ENCODE measurements at regions not wholly inside any gene's neighbourhood (a gene's known extent, or its start where the extent isn't known, plus 50 kb on each side); places are given as distances from the start of the nearest gene placed in this dataset.

- Histone ChIP-seq H3K27me3 (no peaks in the 10 kb centered on the region), H3K4me3 (no peak overlapping the region), H3K9me3 (no peaks in the 10 kb centered on the region), H3K36me3 (no peaks in the 10 kb centered on the region), H3K27ac (no peak overlapping the region), H3K4me1 (no peaks in the 10 kb centered on the region)
- intact Hi-C loops (cut with DNase I; ENCODE audit: low total_unique reads) = no loop called here
- in situ Hi-C loops (cut with MboI; ENCODE audit: low sequenced_read_pairs in 4 of 4) = no loop called here
- ATAC-seq = no peak
- no peak for DNase-seq
- TF ChIP-seq POLR2A (IDR thresholded peaks at IDR 0.05) = no peak
These were observed 1332.4 kb upstream of the ADGRL2 start for GRCh38 chr1:80468356-80468755.

DNA sequence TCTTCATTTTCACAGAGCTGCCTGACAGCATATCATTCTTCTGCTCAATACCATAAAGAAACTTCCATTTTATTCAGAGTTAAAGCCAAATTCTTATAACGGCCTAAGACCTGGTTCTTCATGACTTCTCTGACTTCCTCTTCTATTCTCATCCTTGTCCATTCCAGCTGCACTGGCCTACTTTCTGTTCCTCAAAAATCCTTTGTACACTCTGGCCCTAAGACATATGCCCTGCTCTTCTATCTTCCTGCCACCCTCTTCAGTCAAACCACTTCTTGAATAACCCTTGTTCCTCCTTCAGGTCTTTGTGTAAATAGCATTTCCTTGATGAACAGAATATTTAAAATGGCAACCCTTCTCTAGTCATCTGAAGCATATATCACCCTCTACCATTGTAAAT, 1338.7 kb upstream of the ADGRL2 start:
- intact Hi-C loops (cut with DNase I; ENCODE audit: low total_unique reads) = no loop called here
- Histone ChIP-seq H3K27ac (no peak overlapping the region), H3K4me3 (no peak overlapping the region), H3K9me3 (no peaks in the 10 kb centered on the region), H3K4me1 (no peaks in the 10 kb centered on the region), H3K27me3 (no peaks in the 10 kb centered on the region), H3K36me3 (no peaks in the 10 kb centered on the region)
- TF ChIP-seq POLR2A (IDR thresholded peaks at IDR 0.05) = no peak
- TF ChIP-seq, protein P1, sequence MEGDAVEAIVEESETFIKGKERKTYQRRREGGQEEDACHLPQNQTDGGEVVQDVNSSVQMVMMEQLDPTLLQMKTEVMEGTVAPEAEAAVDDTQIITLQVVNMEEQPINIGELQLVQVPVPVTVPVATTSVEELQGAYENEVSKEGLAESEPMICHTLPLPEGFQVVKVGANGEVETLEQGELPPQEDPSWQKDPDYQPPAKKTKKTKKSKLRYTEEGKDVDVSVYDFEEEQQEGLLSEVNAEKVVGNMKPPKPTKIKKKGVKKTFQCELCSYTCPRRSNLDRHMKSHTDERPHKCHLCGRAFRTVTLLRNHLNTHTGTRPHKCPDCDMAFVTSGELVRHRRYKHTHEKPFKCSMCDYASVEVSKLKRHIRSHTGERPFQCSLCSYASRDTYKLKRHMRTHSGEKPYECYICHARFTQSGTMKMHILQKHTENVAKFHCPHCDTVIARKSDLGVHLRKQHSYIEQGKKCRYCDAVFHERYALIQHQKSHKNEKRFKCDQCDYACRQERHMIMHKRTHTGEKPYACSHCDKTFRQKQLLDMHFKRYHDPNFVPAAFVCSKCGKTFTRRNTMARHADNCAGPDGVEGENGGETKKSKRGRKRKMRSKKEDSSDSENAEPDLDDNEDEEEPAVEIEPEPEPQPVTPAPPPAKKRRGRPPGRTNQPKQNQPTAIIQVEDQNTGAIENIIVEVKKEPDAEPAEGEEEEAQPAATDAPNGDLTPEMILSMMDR (IDR thresholded peaks at IDR 0.05 in 4 of 5, conservative IDR thresholded peaks at IDR 0.05 in 1 of 5) = no peak
- ATAC-seq = no peak
- in situ Hi-C loops (cut with MboI; ENCODE audit: low sequenced_read_pairs in 4 of 4) = no loop called here
- DNase-seq = no peak

DNA sequence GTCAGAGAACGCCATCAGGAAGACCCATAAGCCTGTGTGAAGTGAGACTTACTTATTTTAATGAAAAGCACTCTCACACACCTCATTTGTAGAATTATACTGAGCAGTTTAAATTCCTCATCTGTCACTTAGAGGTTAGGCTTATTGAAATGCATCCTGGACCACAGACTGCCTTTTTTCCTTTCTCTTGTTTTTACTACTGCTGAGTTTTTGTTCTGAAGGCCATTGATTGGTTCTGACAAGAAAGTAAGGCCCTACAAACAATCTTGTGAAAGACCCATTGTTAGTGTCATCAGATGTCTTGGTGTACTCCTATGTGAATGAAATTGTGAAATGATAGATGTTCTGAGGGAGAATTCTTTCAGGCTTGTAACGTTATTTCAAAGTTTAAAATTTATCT, 1343.3 kb upstream of the ADGRL2 start:
- H3K27ac ChIP-seq = no peak overlapping the region
- no peaks in the 10 kb centered on the region for H3K4me1 ChIP-seq
- ATAC-seq (no peak), DNase-seq (no peak)
- in situ Hi-C loops (cut with MboI; ENCODE audit: low sequenced_read_pairs in 4 of 4) = no loop called here
- H3K4me3 ChIP-seq = no peak overlapping the region
- TF ChIP-seq, protein P1 (IDR thresholded peaks at IDR 0.05 in 4 of 5, conservative IDR thresholded peaks at IDR 0.05 in 1 of 5) = no peak
- TF ChIP-seq POLR2A (IDR thresholded peaks at IDR 0.05) = no peak
- no peaks in the 10 kb centered on the region for H3K27me3 ChIP-seq
- intact Hi-C loops (cut with DNase I; ENCODE audit: low total_unique reads) = no loop called here
- H3K9me3 ChIP-seq = no peaks in the 10 kb centered on the region
- no peaks in the 10 kb centered on the region for H3K36me3 ChIP-seq

GRCh38 chr1:80453775-80454174, 1347.0 kb upstream of the ADGRL2 start:
- TF ChIP-seq, protein P1 (IDR thresholded peaks at IDR 0.05 in 4 of 5, conservative IDR thresholded peaks at IDR 0.05 in 1 of 5) = no peak
- TF ChIP-seq POLR2A (IDR thresholded peaks at IDR 0.05) = no peak
- H3K27me3 ChIP-seq = no peaks in the 10 kb centered on the region
- in situ Hi-C loops (cut with MboI; ENCODE audit: low sequenced_read_pairs in 4 of 4) = no loop called here
- no peaks in the 10 kb centered on the region for H3K36me3 ChIP-seq
- intact Hi-C loops (cut with DNase I; ENCODE audit: low total_unique reads) = no loop called here
- no peaks in the 10 kb centered on the region for H3K9me3 ChIP-seq
- DNase-seq (no peak), ATAC-seq (no peak)
- no peak overlapping the region for H3K4me3 ChIP-seq
- H3K4me1 ChIP-seq = no peaks in the 10 kb centered on the region
- no peak overlapping the region for H3K27ac ChIP-seq

DNA sequence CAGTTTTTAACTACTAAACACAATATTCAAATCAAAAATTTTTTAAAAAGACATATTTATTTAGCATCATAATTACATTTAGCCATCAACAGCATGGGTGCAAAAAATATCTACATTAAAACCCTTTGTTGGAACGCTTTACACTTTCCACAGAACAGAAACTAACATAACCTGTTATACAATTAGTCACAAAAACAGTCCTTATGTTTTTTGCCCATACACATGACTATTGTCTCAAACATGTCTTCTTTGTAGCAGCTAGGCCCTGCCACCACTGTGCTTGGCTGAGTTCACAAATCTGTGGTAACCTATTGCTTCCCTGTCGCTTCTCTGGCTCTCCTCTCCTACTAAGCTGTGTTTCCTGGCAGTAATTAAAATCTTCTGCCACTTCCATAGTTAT, 1350.0 kb upstream of the ADGRL2 start:
- ATAC-seq = no peak
- intact Hi-C loops (cut with DNase I; ENCODE audit: low total_unique reads) = no loop called here

DNA sequence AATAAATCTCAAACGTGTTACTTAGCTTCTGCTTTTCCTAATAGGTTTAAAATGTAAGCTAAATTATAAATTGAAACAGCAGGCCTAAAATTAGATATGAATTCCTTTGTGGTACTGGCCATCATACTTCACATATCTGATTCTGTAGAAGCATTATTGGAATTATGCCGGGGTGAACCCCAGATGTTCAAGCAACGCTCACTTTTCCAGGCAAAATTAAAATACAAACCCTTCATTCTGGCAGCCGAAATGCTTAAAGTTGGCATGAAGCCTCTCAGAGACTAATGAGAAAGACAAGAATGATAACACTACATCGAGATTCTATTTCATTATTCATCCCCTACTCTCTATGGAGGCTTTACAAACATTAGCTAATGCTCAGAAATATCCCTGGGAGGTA, 1352.7 kb upstream of the ADGRL2 start:
- ATAC-seq = no peak
- Histone ChIP-seq H3K27me3 (no peaks in the 10 kb centered on the region), H3K4me1 (no peaks in the 10 kb centered on the region), H3K36me3 (no peaks in the 10 kb centered on the region), H3K9me3 (no peaks in the 10 kb centered on the region), H3K27ac (no peak overlapping the region), H3K4me3 (no peak overlapping the region)
- TF ChIP-seq, protein P1 (IDR thresholded peaks at IDR 0.05 in 4 of 5, conservative IDR thresholded peaks at IDR 0.05 in 1 of 5) = no peak
- TF ChIP-seq POLR2A (IDR thresholded peaks at IDR 0.05) = no peak
- intact Hi-C loops (cut with DNase I; ENCODE audit: low total_unique reads) = no loop called here
- no peak for DNase-seq
- in situ Hi-C loops (cut with MboI; ENCODE audit: low sequenced_read_pairs in 4 of 4) = no loop called here

More for the DNA sequence above, 1350.0 kb upstream of the ADGRL2 start:
- in situ Hi-C loops (cut with MboI; ENCODE audit: low sequenced_read_pairs in 4 of 4) = no loop called here
- no peaks in the 10 kb centered on the region for H3K9me3 ChIP-seq
- DNase-seq = no peak
- no peak for TF ChIP-seq POLR2A (IDR thresholded peaks at IDR 0.05)
- no peak overlapping the region for H3K4me3 ChIP-seq
- no peak overlapping the region for H3K27ac ChIP-seq
- H3K4me1 ChIP-seq = no peaks in the 10 kb centered on the region
- H3K36me3 ChIP-seq = no peaks in the 10 kb centered on the region
- H3K27me3 ChIP-seq = no peaks in the 10 kb centered on the region
